ENCODE measurements at regions not wholly inside any gene's neighbourhood (a gene's known extent, or its start where the extent isn't known, plus 50 kb on each side); places are given as distances from the start of the nearest gene placed in this dataset.

- no peak for TF ChIP-seq CTCF (IDR thresholded peaks at IDR 0.05)
- no peak for TF ChIP-seq POLR2AphosphoS5 (IDR thresholded peaks at IDR 0.05)
- TF ChIP-seq POLR2A (IDR thresholded peaks at IDR 0.05; ENCODE audit: low read depth): no peak
These were observed 926.6 kb downstream of the VRK1 start for GRCh38 chr14:97723819-97724218.
